ENCODE measurements at regions not wholly inside any gene's neighbourhood (a gene's known extent, or its start where the extent isn't known, plus 50 kb on each side); places are given as distances from the start of the nearest gene placed in this dataset.
"Not testable (repeated sequence)": the region's sequence is repeated elsewhere in the genome, so short reads cannot be mapped to it uniquely, and the experiment has no call there.

DNA sequence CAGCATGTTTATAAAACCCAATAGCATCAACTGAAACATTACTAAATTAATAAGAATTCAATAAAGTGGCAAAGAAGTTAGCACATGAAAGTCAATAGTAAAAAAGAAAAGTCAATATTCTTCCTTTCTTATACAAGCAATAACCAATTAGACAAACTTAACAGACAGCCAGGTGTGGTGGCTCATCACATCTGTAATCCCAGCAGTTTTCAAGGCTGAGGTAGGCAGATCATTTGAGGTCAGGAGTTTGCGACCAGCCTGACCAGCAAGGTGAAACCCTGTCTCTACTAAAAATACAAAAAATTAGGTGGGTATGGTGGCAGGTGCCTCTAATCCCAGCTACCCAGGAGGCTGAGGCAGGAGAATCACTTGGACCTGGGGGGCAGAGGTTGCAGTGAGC, 275.9 kb downstream of the GOLGA6L6 start:
- in situ Hi-C loops (cut with HindIII; ENCODE audit: low sequenced_read_pairs); H3K4me3 ChIP-seq (ENCODE audit: low read depth, low read length); DNase-seq (ENCODE audit: low read depth, low spot score): not testable (repeated sequence)

DNA sequence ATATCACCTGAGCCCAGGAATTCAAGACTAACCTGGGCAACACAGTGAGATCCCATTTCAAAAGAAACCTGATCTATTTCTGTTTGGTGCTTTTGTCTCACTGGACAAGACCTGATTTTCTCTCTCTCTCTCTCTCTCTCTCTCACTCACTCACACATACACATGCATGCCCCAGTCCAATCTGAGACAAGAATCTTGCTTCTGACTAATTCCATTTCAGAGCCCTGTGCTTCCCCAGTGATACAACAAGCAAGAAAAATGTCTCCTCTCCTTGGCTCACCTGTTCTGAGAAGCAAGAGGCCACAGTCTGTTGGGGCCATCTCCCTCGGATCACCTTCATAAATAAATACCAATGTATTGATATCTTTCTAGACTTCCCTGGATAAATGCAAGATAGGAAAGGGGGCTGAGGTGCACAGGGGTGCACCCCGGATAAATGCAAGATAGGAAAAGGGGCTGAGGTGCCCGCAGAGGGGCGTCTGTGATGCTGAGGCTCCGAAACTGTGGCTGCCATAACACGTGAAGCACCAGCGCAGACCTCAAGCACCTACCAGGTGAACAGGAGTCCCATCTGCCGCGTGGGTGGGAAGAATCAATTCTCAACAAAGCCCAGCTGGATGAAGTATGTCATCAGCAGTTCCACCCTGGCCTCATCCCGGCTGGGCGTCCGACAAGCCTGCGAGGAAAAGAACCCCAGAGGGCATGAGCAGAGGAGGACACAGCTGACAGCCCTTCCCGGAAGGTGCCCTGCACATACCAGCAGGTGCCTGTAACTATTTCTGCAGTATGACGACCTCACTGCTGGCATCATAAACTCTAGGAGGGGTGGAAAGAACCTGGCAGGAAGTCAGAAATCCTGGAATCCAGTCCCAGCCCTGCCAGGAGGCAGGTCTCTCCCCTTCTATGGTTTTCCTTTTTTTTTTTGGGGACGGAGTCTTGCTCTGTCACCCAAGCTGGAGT, 280.0 kb downstream of the GOLGA6L6 start:
- DNase-seq (ENCODE audit: low read depth, low spot score); in situ Hi-C loops (cut with HindIII; ENCODE audit: low sequenced_read_pairs); H3K4me3 ChIP-seq (ENCODE audit: low read depth, low read length): not testable (repeated sequence)

DNA sequence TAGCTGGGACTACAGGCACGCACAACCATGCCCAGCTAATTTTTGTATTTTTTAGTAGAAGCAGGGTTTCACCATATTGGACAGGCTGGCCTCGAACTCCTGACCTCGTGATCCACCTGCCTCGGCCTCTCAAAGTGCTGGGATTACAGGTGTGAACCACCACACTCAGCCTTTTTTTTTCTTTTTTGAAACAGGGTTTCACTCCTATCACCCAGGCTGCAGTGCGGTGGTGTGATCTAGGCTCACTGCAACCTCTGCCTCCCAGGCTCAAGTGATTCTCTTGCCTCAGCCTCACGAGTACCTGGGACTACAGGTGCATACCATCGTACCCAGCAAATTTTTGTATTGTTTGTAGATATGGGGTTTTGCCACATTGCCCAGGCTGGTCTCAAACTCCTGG, 280.9 kb downstream of the GOLGA6L6 start:
- DNase-seq (ENCODE audit: low read depth, low spot score); in situ Hi-C loops (cut with HindIII; ENCODE audit: low sequenced_read_pairs); H3K4me3 ChIP-seq (ENCODE audit: low read depth, low read length): not testable (repeated sequence)

DNA sequence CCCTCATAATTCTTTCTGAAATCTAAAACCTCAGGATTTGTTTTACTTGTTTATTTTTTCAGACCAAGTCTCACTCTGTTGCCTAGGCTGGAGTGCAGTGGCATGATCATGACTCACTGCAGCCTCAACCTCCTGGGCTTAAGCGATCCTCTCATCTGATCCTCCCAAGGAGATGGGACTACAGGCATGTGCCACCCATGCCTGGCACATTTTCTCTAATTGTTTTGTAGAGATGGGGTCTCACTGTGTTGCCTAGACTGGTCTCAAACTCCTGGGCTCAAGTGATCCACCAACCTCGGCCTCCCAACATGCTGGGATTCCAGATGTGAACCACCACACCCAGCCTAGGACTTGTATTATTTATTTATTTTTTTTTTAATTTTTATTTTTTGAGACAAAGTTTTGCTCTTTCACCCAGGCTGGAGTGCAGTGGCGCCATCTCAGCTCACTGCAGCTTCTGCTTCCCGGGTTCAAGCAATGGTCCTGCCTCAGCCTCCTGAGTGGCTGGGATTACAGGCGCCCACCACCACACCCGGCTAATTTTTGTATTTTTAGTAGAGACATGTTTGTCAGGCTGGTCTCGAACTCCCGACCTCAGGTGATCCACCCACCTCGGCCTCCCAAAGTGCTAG, 281.9 kb downstream of the GOLGA6L6 start:
- DNase-seq (ENCODE audit: low read depth, low spot score); in situ Hi-C loops (cut with HindIII; ENCODE audit: low sequenced_read_pairs); H3K4me3 ChIP-seq (ENCODE audit: low read depth, low read length): not testable (repeated sequence)

DNA sequence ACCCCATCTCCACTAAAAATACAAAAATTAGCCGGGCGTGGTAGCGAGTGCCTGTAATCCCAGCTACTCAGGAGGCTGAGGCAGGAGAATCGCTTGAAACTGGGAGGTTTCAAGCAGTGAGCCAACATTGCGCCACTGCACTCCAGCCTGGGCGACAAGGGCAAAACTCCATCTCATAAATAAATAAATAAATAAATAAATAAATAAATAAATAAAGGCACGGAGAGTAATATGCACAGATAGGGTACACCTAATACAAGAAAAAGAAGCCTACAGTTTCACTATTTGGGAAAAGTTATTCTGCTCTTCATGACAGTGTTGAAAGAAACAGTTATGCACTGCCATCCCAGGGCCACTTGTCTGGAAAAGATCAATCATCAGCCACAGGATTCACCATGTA, 285.2 kb downstream of the GOLGA6L6 start:
- DNase-seq (ENCODE audit: low read depth, low spot score); H3K4me3 ChIP-seq (ENCODE audit: low read depth, low read length); in situ Hi-C loops (cut with HindIII; ENCODE audit: low sequenced_read_pairs): not testable (repeated sequence)

DNA sequence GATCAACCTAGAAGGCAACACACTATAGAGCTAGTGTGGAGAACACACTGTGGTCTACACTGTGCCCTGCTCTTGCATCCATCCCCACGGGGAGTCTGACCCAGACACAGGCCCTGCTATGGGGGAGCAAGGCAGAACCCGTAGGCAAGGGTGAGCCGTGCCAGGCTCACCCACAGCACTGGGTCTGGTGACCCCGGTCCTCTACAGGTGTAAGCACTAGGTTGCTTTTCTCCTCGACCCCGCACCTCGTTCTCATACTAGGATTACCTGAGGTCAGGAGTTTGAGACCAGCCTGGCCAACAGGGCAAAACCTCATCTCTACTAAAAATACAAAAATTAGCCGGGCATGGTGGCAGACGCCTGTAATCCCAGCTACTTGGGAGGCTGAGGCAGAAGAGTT, 286.0 kb downstream of the GOLGA6L6 start:
- H3K4me3 ChIP-seq (ENCODE audit: low read depth, low read length); in situ Hi-C loops (cut with HindIII; ENCODE audit: low sequenced_read_pairs); DNase-seq (ENCODE audit: low read depth, low spot score): not testable (repeated sequence)

DNA sequence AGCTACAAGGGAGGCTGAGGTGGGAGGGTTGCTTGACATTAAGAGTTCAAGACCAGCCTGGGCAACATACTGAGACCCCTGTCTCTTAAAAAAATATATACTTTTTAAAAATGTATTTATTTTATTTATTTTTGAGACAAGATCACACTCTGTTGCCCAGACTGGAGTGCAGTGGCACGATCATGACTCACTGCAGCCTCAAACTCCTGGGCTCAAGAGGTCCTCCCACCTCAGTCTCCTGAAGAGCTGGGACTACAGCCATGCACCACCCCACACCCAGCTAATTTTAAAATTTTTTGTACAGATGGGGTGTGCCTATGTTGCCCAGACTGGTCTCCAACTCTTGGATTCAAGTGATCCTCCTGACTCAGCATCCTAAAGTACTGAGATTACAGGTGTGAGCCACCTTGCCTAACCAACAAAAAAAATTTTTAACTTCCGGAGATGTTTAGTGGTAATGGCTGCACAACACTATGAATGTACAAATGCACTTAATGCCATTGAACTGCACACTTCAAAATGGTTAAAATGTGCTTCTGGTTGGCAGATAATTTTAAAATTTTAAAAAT, 288.5 kb downstream of the GOLGA6L6 start:
- in situ Hi-C loops (cut with HindIII; ENCODE audit: low sequenced_read_pairs): not testable (repeated sequence)

DNA sequence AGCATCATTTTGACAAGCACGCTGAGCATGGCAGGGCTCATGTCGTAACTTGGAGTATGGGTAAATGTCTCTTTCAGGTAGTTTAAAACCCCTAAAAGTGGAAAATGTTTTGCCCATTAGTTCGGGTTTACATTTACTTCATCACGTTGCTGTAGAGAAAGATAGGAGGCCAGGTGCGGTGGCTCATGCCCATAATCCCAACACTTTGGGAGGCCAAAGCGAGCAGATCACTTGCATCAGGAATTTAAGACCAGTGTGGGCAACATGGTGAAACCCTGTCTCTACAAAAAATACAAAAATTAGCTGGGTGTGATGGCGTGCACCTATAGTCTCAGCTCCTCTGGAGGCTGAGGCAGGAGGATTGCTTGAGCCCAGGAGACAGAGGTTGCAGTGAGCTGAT, 289.6 kb downstream of the GOLGA6L6 start:
- DNase-seq (ENCODE audit: low read depth, low spot score); in situ Hi-C loops (cut with HindIII; ENCODE audit: low sequenced_read_pairs); H3K4me3 ChIP-seq (ENCODE audit: low read depth, low read length): not testable (repeated sequence)

More for the DNA sequence above, 288.5 kb downstream of the GOLGA6L6 start:
- H3K4me3 ChIP-seq (ENCODE audit: low read depth, low read length); DNase-seq (ENCODE audit: low read depth, low spot score): not testable (repeated sequence)

DNA sequence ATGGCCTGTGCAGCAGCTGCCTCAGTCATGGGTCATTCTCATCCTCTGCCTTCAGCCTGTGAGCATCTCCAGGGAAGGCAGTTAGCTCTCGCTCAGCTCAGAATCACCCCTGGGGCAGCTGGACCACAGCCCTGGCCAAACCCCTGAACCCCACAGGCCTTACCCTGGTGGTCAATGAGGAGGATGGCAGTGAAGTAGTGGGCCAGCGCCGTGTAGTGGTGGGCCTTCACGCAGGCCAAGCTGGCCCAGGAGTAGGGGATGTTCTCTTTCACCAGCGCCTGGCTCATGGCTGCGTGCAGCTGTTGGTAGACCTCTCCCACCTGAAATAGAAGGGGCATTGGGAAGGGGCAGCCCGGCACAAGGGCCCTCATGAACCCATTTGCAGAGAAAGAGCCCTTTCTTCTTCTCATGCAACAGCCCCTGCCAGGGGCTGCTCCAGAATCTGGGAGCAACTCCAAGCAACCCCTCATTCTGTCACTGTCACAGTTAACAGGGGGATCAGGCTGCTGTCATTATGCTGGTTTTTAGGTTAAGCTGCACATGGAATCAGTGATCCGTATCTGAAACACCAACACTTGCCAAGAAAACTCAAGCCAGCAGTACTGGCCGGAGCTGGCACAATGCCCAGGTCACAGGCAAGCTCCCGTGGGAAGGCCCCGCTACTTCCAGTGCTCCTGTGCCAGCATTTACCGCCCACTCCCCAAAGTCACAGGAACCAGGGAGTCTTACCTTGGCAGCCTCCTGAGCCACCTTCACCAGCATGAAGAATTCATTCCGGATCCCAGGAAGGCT, 290.2 kb downstream of the GOLGA6L6 start:
- H3K4me3 ChIP-seq (ENCODE audit: low read depth, low read length); DNase-seq (ENCODE audit: low read depth, low spot score); in situ Hi-C loops (cut with HindIII; ENCODE audit: low sequenced_read_pairs): not testable (repeated sequence)

DNA sequence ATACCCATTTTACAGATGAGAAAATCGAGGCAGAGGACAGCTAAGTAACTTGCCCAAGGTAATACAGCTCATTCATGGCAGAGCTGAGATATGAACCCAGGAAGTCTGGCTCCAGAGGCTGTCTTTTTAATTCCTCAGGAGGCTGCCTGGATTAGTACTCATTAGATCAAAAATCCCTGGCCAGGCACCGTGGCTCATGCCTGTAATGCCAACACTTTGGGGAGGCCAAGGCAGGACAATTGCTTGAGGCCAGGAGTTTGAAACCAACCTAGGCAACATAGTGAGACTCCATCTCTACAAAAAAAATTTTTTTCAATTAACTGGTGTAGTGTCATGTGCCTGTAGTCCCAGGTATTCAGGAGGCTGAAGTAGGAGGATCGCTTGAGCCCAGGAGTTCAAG, 291.4 kb downstream of the GOLGA6L6 start:
- H3K4me3 ChIP-seq (ENCODE audit: low read depth, low read length); DNase-seq (ENCODE audit: low read depth, low spot score); in situ Hi-C loops (cut with HindIII; ENCODE audit: low sequenced_read_pairs): not testable (repeated sequence)

DNA sequence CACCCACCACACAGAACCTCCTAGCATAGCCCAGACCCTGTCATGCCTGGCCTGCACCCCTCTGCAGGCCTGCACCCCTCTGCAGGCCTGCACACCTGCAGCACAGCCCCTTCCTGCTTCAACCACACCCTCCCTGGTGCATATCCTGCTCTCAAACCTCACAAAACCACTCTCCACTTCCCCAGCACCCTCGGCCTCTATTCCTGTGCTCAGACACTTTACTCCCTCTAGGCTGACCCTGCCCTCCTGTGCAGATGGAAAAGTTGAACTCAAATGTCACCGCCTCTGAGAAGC, 292.0 kb downstream of the GOLGA6L6 start:
- in situ Hi-C loops (cut with HindIII; ENCODE audit: low sequenced_read_pairs); H3K4me3 ChIP-seq (ENCODE audit: low read depth, low read length); DNase-seq (ENCODE audit: low read depth, low spot score): not testable (repeated sequence)

DNA sequence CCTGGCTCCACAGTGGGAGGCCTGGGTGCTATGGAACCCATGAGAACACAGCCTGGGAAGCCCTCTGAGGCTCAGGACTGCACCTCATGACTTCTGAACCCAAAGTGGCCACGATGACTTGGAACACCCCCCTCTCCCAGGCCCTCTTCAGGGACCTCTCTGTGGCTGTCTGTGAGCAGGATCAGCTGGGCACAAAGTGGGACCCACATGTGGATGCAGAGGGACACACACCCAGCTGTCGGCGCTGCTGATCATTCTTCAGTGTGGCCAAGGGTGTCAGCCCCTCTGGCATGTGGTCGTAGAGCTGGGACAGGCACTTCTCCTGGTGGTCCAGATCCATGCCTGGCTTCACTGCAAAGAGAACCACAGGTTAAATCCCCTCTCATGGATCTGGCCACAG, 293.2 kb downstream of the GOLGA6L6 start:
- in situ Hi-C loops (cut with HindIII; ENCODE audit: low sequenced_read_pairs); DNase-seq (ENCODE audit: low read depth, low spot score); H3K4me3 ChIP-seq (ENCODE audit: low read depth, low read length): not testable (repeated sequence)

DNA sequence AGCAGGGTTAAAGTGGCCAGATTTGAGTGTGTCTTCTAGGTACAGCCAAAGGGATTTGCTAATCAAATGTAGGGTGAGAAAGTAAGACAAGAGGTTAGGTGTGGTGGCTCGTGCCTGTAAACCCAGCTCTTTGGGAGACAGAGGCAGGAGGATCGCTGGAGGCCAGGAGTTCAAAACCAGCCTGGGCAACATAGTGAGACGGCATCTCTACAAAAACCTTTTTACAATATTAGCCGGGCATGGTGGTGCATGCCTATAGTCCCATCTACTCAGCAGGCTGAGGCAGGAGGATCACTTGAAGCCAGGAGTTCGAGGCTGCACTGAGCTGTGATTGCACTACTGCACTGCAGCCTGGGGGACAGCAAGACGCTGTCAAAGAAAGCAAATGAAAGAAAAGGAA, 294.5 kb downstream of the GOLGA6L6 start:
- H3K4me3 ChIP-seq (ENCODE audit: low read depth, low read length); DNase-seq (ENCODE audit: low read depth, low spot score); in situ Hi-C loops (cut with HindIII; ENCODE audit: low sequenced_read_pairs): not testable (repeated sequence)

DNA sequence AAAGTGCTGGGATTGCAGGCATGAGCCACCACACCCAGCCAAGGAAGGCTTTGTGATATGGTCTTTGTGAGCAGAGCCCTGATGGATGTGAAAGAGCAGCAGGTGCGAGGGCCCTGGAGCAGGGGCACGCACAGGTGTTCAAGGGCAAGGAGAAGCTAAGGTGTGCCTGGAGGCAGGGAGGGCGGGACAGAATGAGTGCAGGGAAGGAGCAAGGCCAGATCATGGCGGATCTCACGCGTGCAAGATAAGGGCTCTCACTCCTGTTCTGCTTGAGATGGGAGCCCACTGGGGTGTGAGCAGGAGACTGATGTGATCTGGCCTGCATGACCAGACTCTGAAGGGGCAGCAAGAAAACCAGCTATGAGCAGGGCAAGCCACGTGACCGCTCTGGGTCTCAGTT, 295.0 kb downstream of the GOLGA6L6 start:
- DNase-seq (ENCODE audit: low read depth, low spot score); in situ Hi-C loops (cut with HindIII; ENCODE audit: low sequenced_read_pairs): not testable (repeated sequence)

DNA sequence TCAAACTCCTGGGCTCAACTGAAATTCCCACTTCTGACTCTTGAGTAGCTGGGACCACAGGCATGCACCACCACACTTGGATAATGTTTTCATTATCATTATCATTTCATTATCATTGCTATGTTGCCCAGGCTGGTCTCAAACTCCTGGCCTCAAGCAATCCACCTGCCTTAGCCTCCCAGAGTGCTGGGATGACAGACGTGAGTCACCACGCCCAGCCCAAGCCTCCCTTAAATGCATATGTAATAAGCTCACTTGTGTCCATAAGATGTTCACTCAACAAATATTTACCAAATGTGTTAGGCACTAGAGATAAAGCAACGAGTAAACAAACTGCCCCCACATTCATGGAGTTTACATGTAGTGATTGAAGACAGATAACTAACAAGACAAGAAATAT, 295.7 kb downstream of the GOLGA6L6 start:
- DNase-seq (ENCODE audit: low read depth, low spot score); H3K4me3 ChIP-seq (ENCODE audit: low read depth, low read length); in situ Hi-C loops (cut with HindIII; ENCODE audit: low sequenced_read_pairs): not testable (repeated sequence)

More for the DNA sequence above, 295.0 kb downstream of the GOLGA6L6 start:
- not testable (repeated sequence) for H3K4me3 ChIP-seq (ENCODE audit: low read depth, low read length)

DNA sequence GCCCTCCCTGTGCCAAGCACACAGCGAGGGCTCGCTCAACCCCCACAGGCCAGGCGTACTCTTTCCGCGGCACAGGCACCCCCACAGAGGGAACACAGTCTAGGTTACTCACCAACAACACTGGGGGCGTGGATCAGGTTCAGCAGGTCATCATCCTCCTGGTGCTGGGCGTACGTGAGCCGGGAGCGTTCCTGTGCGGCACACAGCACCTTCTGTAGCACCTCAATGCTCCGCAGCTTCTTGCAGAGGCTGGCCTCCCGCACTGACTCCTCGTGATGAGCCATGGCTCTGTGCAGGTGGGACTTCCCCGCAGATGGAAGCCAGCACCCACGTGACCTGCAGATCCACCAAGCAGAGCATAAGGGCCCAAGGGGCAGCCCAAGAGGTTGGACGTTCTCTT, 296.8 kb downstream of the GOLGA6L6 start:
- DNase-seq (ENCODE audit: low read depth, low spot score); in situ Hi-C loops (cut with HindIII; ENCODE audit: low sequenced_read_pairs); H3K4me3 ChIP-seq (ENCODE audit: low read depth, low read length): not testable (repeated sequence)
